ENCODE measurements at regions not wholly inside any gene's neighbourhood (a gene's known extent, or its start where the extent isn't known, plus 50 kb on each side); places are given as distances from the start of the nearest gene placed in this dataset.
"Not testable (repeated sequence)": the region's sequence is repeated elsewhere in the genome, so short reads cannot be mapped to it uniquely, and the experiment has no call there.

- BruUV-seq (replicated peaks); H3K4me3 ChIP-seq (ENCODE audit: low read depth, low read length, poor library complexity, severe bottlenecking); POLR2A ChIA-PET (ENCODE audit: low non-redundant PET): not testable (repeated sequence)
These were observed 799.9 kb downstream of the NAP1L3 start for GRCh38 chrX:92873359-92874055.

GRCh38 chrX:92849998-92850397, 823.4 kb downstream of the NAP1L3 start:
- H3K4me3 ChIP-seq (ENCODE audit: low read depth, low read length, poor library complexity, severe bottlenecking); H3K4me1 ChIP-seq (ENCODE audit: insufficient read depth, low read length, poor library complexity, severe bottlenecking); H3K27me3 ChIP-seq (replicated peaks; ENCODE audit: insufficient read depth, low read depth, low read length, poor library complexity); intact Hi-C loops (cut with micrococcal nuclease; ENCODE audit: unreplicated experiment); H3K9me3 ChIP-seq (ENCODE audit: low read depth, low read length, poor library complexity, severe bottlenecking); H3K27ac ChIP-seq (ENCODE audit: low read depth, low read length, poor library complexity, severe bottlenecking); H3K36me3 ChIP-seq (ENCODE audit: insufficient read depth, low read length, poor library complexity, severe bottlenecking); CTCF ChIA-PET; POLR2A ChIA-PET (ENCODE audit: low non-redundant PET); BruUV-seq (replicated peaks); DNase-seq (ENCODE audit: low spot score): not testable (repeated sequence)

More at GRCh38 chrX:92873359-92874055, 799.9 kb downstream of the NAP1L3 start:
- CTCF ChIA-PET; H3K9me3 ChIP-seq (ENCODE audit: low read depth, low read length, poor library complexity, severe bottlenecking); H3K27ac ChIP-seq (ENCODE audit: low read depth, low read length, poor library complexity, severe bottlenecking); H3K4me1 ChIP-seq (ENCODE audit: insufficient read depth, low read length, poor library complexity, severe bottlenecking); intact Hi-C loops (cut with micrococcal nuclease; ENCODE audit: unreplicated experiment); H3K27me3 ChIP-seq (replicated peaks; ENCODE audit: insufficient read depth, low read depth, low read length, poor library complexity); H3K36me3 ChIP-seq (ENCODE audit: insufficient read depth, low read length, poor library complexity, severe bottlenecking); DNase-seq (ENCODE audit: low spot score): not testable (repeated sequence)

- peak; percentile 7 for DNase-seq (ENCODE audit: low spot score)
- H3K4me3 ChIP-seq (ENCODE audit: low read depth, low read length, poor library complexity, severe bottlenecking); H3K9me3 ChIP-seq (ENCODE audit: low read depth, low read length, poor library complexity, severe bottlenecking); POLR2A ChIA-PET (ENCODE audit: low non-redundant PET); intact Hi-C loops (cut with micrococcal nuclease; ENCODE audit: unreplicated experiment); BruUV-seq (replicated peaks); CTCF ChIA-PET; H3K36me3 ChIP-seq (ENCODE audit: insufficient read depth, low read length, poor library complexity, severe bottlenecking); H3K4me1 ChIP-seq (ENCODE audit: insufficient read depth, low read length, poor library complexity, severe bottlenecking); H3K27me3 ChIP-seq (replicated peaks; ENCODE audit: insufficient read depth, low read depth, low read length, poor library complexity); H3K27ac ChIP-seq (ENCODE audit: low read depth, low read length, poor library complexity, severe bottlenecking): not testable (repeated sequence)
These were observed 829.5 kb downstream of the NAP1L3 start for GRCh38 chrX:92843920-92844319.

- CTCF ChIA-PET; H3K4me1 ChIP-seq (ENCODE audit: insufficient read depth, low read length, poor library complexity, severe bottlenecking); intact Hi-C loops (cut with micrococcal nuclease; ENCODE audit: unreplicated experiment); BruUV-seq (replicated peaks); H3K36me3 ChIP-seq (ENCODE audit: insufficient read depth, low read length, poor library complexity, severe bottlenecking); H3K4me3 ChIP-seq (ENCODE audit: low read depth, low read length, poor library complexity, severe bottlenecking); H3K9me3 ChIP-seq (ENCODE audit: low read depth, low read length, poor library complexity, severe bottlenecking); DNase-seq (ENCODE audit: low spot score); H3K27ac ChIP-seq (ENCODE audit: low read depth, low read length, poor library complexity, severe bottlenecking); H3K27me3 ChIP-seq (replicated peaks; ENCODE audit: insufficient read depth, low read depth, low read length, poor library complexity); POLR2A ChIA-PET (ENCODE audit: low non-redundant PET): not testable (repeated sequence)
These were observed 840.6 kb downstream of the NAP1L3 start for GRCh38 chrX:92832750-92833149.

GRCh38 chrX:92830083-92830482, 843.3 kb downstream of the NAP1L3 start:
- H3K9me3 ChIP-seq (ENCODE audit: low read depth, low read length, poor library complexity, severe bottlenecking); intact Hi-C loops (cut with micrococcal nuclease; ENCODE audit: unreplicated experiment); H3K36me3 ChIP-seq (ENCODE audit: insufficient read depth, low read length, poor library complexity, severe bottlenecking); BruUV-seq (replicated peaks); POLR2A ChIA-PET (ENCODE audit: low non-redundant PET); CTCF ChIA-PET; DNase-seq (ENCODE audit: low spot score); H3K4me3 ChIP-seq (ENCODE audit: low read depth, low read length, poor library complexity, severe bottlenecking); H3K27ac ChIP-seq (ENCODE audit: low read depth, low read length, poor library complexity, severe bottlenecking); H3K27me3 ChIP-seq (replicated peaks; ENCODE audit: insufficient read depth, low read depth, low read length, poor library complexity); H3K4me1 ChIP-seq (ENCODE audit: insufficient read depth, low read length, poor library complexity, severe bottlenecking): not testable (repeated sequence)

- CTCF ChIA-PET; H3K4me1 ChIP-seq (ENCODE audit: insufficient read depth, low read length, poor library complexity, severe bottlenecking); H3K9me3 ChIP-seq (ENCODE audit: low read depth, low read length, poor library complexity, severe bottlenecking); intact Hi-C loops (cut with micrococcal nuclease; ENCODE audit: unreplicated experiment); H3K4me3 ChIP-seq (ENCODE audit: low read depth, low read length, poor library complexity, severe bottlenecking); H3K27ac ChIP-seq (ENCODE audit: low read depth, low read length, poor library complexity, severe bottlenecking); DNase-seq (ENCODE audit: low spot score); POLR2A ChIA-PET (ENCODE audit: low non-redundant PET); H3K36me3 ChIP-seq (ENCODE audit: insufficient read depth, low read length, poor library complexity, severe bottlenecking); H3K27me3 ChIP-seq (replicated peaks; ENCODE audit: insufficient read depth, low read depth, low read length, poor library complexity); BruUV-seq (replicated peaks): not testable (repeated sequence)
These were observed 851.7 kb downstream of the NAP1L3 start for GRCh38 chrX:92821580-92822152.

GRCh38 chrX:92792080-92792479, 881.3 kb downstream of the NAP1L3 start:
- POLR2A ChIA-PET (ENCODE audit: low non-redundant PET); H3K4me1 ChIP-seq (ENCODE audit: insufficient read depth, low read length, poor library complexity, severe bottlenecking); BruUV-seq (replicated peaks); intact Hi-C loops (cut with micrococcal nuclease; ENCODE audit: unreplicated experiment); H3K27ac ChIP-seq (ENCODE audit: low read depth, low read length, poor library complexity, severe bottlenecking); H3K4me3 ChIP-seq (ENCODE audit: low read depth, low read length, poor library complexity, severe bottlenecking); DNase-seq (ENCODE audit: low spot score); H3K27me3 ChIP-seq (replicated peaks; ENCODE audit: insufficient read depth, low read depth, low read length, poor library complexity); CTCF ChIA-PET; H3K9me3 ChIP-seq (ENCODE audit: low read depth, low read length, poor library complexity, severe bottlenecking); H3K36me3 ChIP-seq (ENCODE audit: insufficient read depth, low read length, poor library complexity, severe bottlenecking): not testable (repeated sequence)

GRCh38 chrX:92780075-92780474, 893.3 kb downstream of the NAP1L3 start:
- H3K27ac ChIP-seq (ENCODE audit: low read depth, low read length, poor library complexity, severe bottlenecking); H3K27me3 ChIP-seq (replicated peaks; ENCODE audit: insufficient read depth, low read depth, low read length, poor library complexity); intact Hi-C loops (cut with micrococcal nuclease; ENCODE audit: unreplicated experiment); H3K9me3 ChIP-seq (ENCODE audit: low read depth, low read length, poor library complexity, severe bottlenecking); H3K4me1 ChIP-seq (ENCODE audit: insufficient read depth, low read length, poor library complexity, severe bottlenecking); POLR2A ChIA-PET (ENCODE audit: low non-redundant PET); CTCF ChIA-PET; DNase-seq (ENCODE audit: low spot score); H3K4me3 ChIP-seq (ENCODE audit: low read depth, low read length, poor library complexity, severe bottlenecking); H3K36me3 ChIP-seq (ENCODE audit: insufficient read depth, low read length, poor library complexity, severe bottlenecking); BruUV-seq (replicated peaks): not testable (repeated sequence)
